ENCODE measurements at regions not wholly inside any gene's neighbourhood (a gene's known extent, or its start where the extent isn't known, plus 50 kb on each side); places are given as distances from the start of the nearest gene placed in this dataset.

- no peaks in the 10 kb centered on the region for H3K9me3 ChIP-seq (ENCODE audit: control insufficient read depth, insufficient read depth, low read depth, low read length)
- H2AFZ ChIP-seq (ENCODE audit: low read length) = no peak overlapping the region
- no peak overlapping the region for H3K9ac ChIP-seq (ENCODE audit: insufficient read depth, low read length)
- H3K79me2 ChIP-seq (ENCODE audit: control insufficient read depth, insufficient read depth, low read length) = no peaks in the 10 kb centered on the region
- H3K27ac ChIP-seq (ENCODE audit: insufficient read depth, low read length) = no peak overlapping the region
- H4K20me1 ChIP-seq (ENCODE audit: control insufficient read depth, extremely low read depth, insufficient read depth, low read length) = no peaks in the 10 kb centered on the region
- H3K4me3 ChIP-seq (replicated peaks in 1 of 4; ENCODE audit: control extremely low read depth in 1 of 4, insufficient read depth in 1 of 4, low read depth in 3 of 4, low read length in 4 of 4) = no peak overlapping the region
- no peaks in the 10 kb centered on the region for H3K27me3 ChIP-seq (ENCODE audit: control insufficient read depth, insufficient read depth, low read length)
- TF ChIP-seq CTCF (conservative IDR thresholded peaks at IDR 0.05 in 1 of 2, IDR thresholded peaks at IDR 0.05 in 1 of 2; ENCODE audit: low read depth in 1 of 2, low read length in 2 of 2) (no peak), EZH2 (IDR thresholded peaks at IDR 0.05; ENCODE audit: low read length, missing control alignments) (no peak)
- no peak overlapping the region for H3K4me2 ChIP-seq (ENCODE audit: extremely low read depth, insufficient read depth, low read length)
- no peak for DNase-seq (ENCODE audit: low read depth in 2 of 2)
- no peaks in the 10 kb centered on the region for H3K4me1 ChIP-seq (ENCODE audit: control insufficient read depth, extremely low read depth, insufficient read depth, low read length)
- H3K36me3 ChIP-seq (ENCODE audit: control insufficient read depth, insufficient read depth, low read length) = no peaks in the 10 kb centered on the region
Measured at GRCh38 chr4:92252846-92253245, 50.9 kb upstream of the GRID2 start.

- Histone ChIP-seq H3K4me1 (ENCODE audit: control insufficient read depth, extremely low read depth, insufficient read depth, low read length) (no peaks in the 10 kb centered on the region), H3K79me2 (ENCODE audit: control insufficient read depth, insufficient read depth, low read length) (no peaks in the 10 kb centered on the region), H3K4me3 (replicated peaks in 1 of 4; ENCODE audit: control extremely low read depth in 1 of 4, insufficient read depth in 1 of 4, low read depth in 3 of 4, low read length in 4 of 4) (no peak overlapping the region), H3K36me3 (ENCODE audit: control insufficient read depth, insufficient read depth, low read length) (no peaks in the 10 kb centered on the region), H3K9me3 (ENCODE audit: control insufficient read depth, insufficient read depth, low read depth, low read length) (no peaks in the 10 kb centered on the region), H3K27me3 (ENCODE audit: control insufficient read depth, insufficient read depth, low read length) (no peaks in the 10 kb centered on the region), H3K4me2 (ENCODE audit: extremely low read depth, insufficient read depth, low read length) (no peak overlapping the region), H3K9ac (ENCODE audit: insufficient read depth, low read length) (no peak overlapping the region), H2AFZ (ENCODE audit: low read length) (no peak overlapping the region), H3K27ac (ENCODE audit: insufficient read depth, low read length) (no peak overlapping the region), H4K20me1 (ENCODE audit: control insufficient read depth, extremely low read depth, insufficient read depth, low read length) (no peaks in the 10 kb centered on the region)
- no peak for DNase-seq (ENCODE audit: low read depth in 2 of 2)
- TF ChIP-seq EZH2 (IDR thresholded peaks at IDR 0.05; ENCODE audit: low read length, missing control alignments) (no peak), CTCF (conservative IDR thresholded peaks at IDR 0.05 in 1 of 2, IDR thresholded peaks at IDR 0.05 in 1 of 2; ENCODE audit: low read depth in 1 of 2, low read length in 2 of 2) (no peak)
Measured at GRCh38 chr4:92253550-92253949, 50.2 kb upstream of the GRID2 start.
